KOPT-K1 (cell line): ENCODE measurements at regions not wholly inside any gene's neighbourhood (a gene's known extent, or its start where the extent isn't known, plus 50 kb on each side); places are given as distances from the start of the nearest gene placed in this dataset.
"Not testable (repeated sequence)": the region's sequence is repeated elsewhere in the genome, so short reads cannot be mapped to it uniquely, and the experiment has no call there.

Experiments
- H3K27ac ChIP-seq: fragments of 200-600 bp; sonication (generic); 2 replicates; pipeline ENCODE4 v1.5.1; 2016; ENCODE audit warnings: antibody characterized with exemption, mild to moderate bottlenecking, low read depth, low read length; ENCODE audit not compliant: poor library complexity, severe bottlenecking
- H3K36me3 ChIP-seq: fragments of 200-600 bp; sonication (generic); 2 replicates; pipeline ENCODE4 v1.5.1; 2017; ENCODE audit warnings: antibody characterized with exemption, mild to moderate bottlenecking, low read length, moderate library complexity; ENCODE audit not compliant: insufficient read depth
- H3K9me3 ChIP-seq: fragments of 200-600 bp; sonication (generic); 2 replicates; pipeline ENCODE4 v1.5.1; 2017; ENCODE audit warnings: antibody characterized with exemption, low read length, mild to moderate bottlenecking; ENCODE audit not compliant: insufficient read depth, poor library complexity, severe bottlenecking

DNA sequence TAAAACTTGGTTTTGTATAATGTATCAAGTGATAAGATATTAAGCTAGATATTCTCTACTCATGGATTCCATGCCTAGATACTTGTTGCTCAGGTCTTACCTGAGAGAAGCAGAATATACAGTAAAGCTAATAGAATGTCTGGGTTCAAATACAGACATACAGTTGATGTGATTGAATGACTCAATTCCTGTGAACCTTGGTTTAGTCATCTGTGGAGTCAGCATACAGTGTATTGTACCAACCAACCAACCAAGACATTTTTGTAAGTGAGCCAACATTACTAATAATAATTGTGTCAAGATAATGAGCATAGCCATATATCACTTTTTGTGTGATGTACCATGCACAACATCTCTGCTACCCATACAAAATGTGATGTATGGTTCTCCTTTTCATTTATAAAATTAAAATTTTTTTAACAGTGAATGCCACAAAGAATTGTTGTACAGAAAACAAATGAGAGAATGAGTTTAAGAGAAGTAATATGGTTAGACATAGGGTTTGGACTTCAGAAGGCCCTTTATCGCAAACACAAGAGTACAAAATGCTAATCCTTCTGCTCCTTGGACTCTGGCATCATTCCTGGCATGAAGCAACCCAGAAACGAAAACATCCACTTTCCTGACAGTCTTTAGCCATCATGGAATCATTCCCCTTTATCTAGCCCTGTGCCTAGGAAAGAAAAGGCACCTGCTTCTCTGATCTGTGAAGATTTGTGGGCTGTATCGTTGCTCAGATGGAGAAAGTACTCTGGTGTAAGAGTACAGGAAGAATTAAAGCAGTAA, 977.2 kb upstream of the USP15 start:
- no peak overlapping the region for H3K27ac ChIP-seq
- no peaks in the 10 kb centered on the region for H3K36me3 ChIP-seq
- H3K9me3 ChIP-seq = peaks cover 7% of the 10 kb centered on the region

DNA sequence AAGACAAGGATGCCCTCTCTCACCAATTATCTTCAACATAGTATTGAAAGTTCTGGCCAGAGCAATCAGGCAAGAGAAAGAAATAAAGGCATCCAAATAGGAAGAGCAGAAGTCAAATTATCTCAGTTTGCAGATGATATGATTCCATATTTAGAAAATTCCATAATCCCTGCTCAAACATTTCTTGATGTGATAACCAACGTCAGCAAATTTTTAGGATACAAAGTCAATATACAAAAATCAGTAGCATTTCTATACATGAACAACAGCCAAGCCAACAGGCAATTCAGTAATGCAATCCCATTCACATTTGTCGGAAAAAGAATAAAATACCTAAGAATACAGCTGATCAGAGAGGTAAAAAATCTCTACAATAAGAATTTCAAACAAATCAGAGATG, 969.7 kb upstream of the USP15 start:
- H3K27ac ChIP-seq = no peak overlapping the region
- peaks cover 7% of the 10 kb centered on the region for H3K9me3 ChIP-seq
- no peaks in the 10 kb centered on the region for H3K36me3 ChIP-seq

DNA sequence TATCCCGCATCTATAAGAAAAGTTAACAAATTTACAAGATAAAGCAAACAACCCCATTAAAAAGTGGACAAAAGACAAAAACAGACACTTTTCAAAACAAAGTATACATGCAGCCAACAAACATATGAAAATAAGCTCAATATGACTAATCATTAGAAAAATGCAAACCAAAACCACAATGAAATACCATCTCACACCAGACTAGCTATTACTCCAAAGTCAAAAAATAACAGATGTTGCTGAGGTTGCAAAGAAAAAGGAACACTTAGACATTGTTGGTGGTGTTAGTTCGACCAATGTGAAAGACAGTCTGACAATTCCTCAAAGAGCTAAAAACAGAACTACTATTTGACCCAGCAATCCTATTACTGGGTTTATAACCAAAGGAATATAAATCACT, 968.6 kb upstream of the USP15 start:
- H3K9me3 ChIP-seq = peaks cover 7% of the 10 kb centered on the region
- no peak overlapping the region for H3K27ac ChIP-seq
- no peaks in the 10 kb centered on the region for H3K36me3 ChIP-seq

DNA sequence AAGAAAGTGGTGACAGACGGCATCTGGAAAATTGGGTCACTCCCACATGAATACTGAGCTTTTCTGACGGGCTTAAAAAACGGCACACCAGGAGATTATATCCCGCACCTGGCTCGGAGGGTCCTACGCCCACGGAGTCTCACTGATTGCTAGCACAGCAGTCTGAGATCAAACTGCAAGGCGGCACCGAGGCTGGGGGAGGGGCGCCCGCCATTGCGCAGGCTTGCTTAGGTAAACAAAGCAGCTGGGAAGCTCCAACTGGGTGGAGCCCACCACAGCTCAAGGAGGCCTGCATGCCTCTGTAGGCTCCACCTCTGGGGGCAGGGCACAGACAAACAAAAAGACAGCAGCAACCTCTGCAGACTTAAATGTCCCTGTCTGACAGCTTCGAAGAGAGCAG, 966.2 kb upstream of the USP15 start:
- H3K36me3 ChIP-seq, H3K27ac ChIP-seq, H3K9me3 ChIP-seq: not testable (repeated sequence)

DNA sequence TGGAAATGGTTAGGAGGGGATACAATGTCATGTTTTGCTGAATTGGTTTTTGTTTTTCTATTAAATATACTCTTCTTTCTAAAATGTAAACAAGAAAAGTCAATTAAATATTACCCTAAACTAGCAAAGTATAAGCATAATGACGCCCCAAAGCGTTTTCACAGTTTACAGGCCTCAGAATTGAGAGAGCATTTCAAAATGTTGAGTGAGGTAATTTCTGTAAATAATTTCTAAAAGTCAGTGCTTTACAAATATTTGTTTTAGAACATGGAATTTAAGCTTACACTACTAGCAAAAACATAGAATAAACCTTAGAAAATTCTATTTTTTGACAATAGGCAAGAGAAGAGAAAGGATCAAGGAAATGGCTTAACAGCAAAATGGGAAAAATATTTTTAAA, 958.4 kb upstream of the USP15 start:
- no peaks in the 10 kb centered on the region for H3K36me3 ChIP-seq
- H3K9me3 ChIP-seq = no peaks in the 10 kb centered on the region
- no peak overlapping the region for H3K27ac ChIP-seq

DNA sequence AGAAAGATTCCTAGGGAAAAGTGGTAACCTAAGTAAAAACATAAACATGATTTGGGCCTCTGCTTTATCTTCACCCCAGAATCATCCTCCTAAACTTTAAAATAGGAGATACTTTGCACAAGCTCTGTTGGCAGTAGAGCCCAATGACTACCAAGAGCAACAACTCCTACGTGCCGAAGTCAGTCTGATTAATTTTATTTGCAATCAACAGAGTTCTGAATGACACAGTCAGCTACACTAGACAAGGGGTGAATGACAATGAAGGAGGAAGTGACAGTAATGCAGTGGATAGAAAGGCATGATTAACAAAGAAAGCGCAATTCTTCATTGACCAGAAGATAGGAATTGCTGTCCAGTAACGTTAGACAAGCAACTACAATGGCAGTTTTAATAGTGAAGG, 957.9 kb upstream of the USP15 start:
- Histone ChIP-seq H3K36me3 (no peaks in the 10 kb centered on the region), H3K9me3 (no peaks in the 10 kb centered on the region), H3K27ac (no peak overlapping the region)

- H3K9me3 ChIP-seq = no peaks in the 10 kb centered on the region
- H3K36me3 ChIP-seq = no peaks in the 10 kb centered on the region
- H3K27ac ChIP-seq = no peak overlapping the region
Observed at GRCh38 chr12:61308220-61308619, 952.0 kb upstream of the USP15 start.

GRCh38 chr12:61311413-61311812, 948.8 kb upstream of the USP15 start:
- Histone ChIP-seq H3K27ac (no peak overlapping the region), H3K36me3 (no peaks in the 10 kb centered on the region), H3K9me3 (no peaks in the 10 kb centered on the region)

DNA sequence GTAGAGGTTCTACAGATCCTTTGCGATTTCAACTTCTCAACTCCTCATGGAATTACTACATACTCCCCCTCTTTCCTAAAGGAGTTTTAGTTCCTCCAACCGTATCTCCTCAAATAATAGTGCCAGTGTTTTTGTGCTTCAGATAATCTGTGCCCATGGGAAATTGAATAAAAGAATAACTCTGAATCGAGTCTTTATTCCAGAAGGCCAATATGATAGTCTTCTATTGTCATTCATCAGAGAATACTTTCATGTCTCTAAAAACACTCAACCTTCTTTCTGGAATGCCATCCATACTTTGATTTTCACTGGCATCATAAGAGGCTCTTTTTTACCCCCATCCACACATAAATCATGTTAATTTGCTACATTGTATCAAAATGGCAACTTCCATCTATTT, 911.3 kb upstream of the USP15 start:
- no peak overlapping the region for H3K27ac ChIP-seq
- no peaks in the 10 kb centered on the region for H3K36me3 ChIP-seq
- H3K9me3 ChIP-seq = no peaks in the 10 kb centered on the region

DNA sequence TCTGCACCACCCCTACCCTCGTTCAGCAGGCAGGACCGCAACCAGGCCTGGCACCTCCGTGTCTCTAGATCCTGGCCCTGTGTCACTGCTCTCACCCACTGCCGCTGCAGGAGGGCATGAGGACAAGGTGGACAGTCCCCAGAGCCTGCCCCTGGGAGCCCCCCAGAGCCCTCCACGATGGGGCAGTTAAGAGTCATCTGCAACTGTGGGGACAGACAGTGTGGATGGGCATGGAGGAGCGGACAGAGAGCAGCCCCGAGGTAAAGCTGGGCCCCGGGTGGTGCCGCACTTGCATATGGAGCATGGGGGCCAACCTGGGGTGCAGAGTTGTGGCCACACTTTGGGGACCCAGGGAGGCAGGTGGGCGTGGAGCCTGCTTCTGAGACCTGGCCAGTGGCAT, 905.1 kb upstream of the USP15 start:
- no peaks in the 10 kb centered on the region for H3K36me3 ChIP-seq
- peaks cover 5% of the 10 kb centered on the region for H3K9me3 ChIP-seq
- no peak overlapping the region for H3K27ac ChIP-seq

DNA sequence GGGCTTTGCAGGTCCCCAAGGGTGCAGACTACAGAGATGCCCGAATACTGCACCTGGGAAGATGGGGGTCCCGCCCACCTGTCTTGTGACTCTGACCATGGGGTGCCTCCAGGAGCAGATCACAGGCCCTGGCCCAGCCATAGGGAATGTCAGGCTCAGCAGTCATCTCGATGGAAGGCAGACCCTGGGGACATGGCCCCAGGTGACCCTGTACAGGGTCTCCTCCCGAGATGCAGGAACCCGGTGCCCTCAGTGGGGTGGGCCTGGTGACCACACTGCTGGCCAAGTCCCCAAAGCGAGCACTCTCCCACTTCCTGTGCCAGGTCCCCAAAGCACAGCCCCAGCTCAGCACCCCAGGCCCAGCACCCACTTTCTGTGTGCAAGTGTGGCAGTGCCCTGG, 903.7 kb upstream of the USP15 start:
- H3K27ac ChIP-seq = no peak overlapping the region
- H3K36me3 ChIP-seq = no peaks in the 10 kb centered on the region
- peaks cover 5% of the 10 kb centered on the region for H3K9me3 ChIP-seq

DNA sequence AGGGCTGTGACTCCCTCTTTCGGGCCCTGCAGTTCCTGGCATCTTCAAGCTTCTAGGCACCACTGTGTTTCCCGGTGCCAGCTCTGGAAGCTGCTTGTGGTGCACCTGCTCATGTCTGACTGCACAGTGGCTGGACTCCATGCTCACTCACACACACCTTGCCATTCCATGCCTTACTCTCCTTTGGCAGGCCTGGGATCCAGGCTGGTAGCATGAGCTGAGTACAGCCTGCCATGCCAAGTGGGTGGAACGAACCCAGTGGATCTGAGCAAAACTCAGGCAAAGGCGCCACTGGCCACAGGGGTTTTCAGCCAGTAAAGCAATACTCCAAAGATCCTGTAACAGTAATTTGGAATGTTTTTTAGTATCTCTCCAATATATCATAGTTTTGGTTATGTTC, 902.7 kb upstream of the USP15 start:
- Histone ChIP-seq H3K36me3 (no peaks in the 10 kb centered on the region), H3K9me3 (peaks cover 5% of the 10 kb centered on the region), H3K27ac (no peak overlapping the region)

GRCh38 chr12:61362037-61362436, 898.2 kb upstream of the USP15 start:
- no peak overlapping the region for H3K27ac ChIP-seq
- no peaks in the 10 kb centered on the region for H3K9me3 ChIP-seq
- no peaks in the 10 kb centered on the region for H3K36me3 ChIP-seq

GRCh38 chr12:61365001-61365400, 895.2 kb upstream of the USP15 start:
- Histone ChIP-seq H3K36me3 (no peaks in the 10 kb centered on the region), H3K27ac (no peak overlapping the region), H3K9me3 (no peaks in the 10 kb centered on the region)

DNA sequence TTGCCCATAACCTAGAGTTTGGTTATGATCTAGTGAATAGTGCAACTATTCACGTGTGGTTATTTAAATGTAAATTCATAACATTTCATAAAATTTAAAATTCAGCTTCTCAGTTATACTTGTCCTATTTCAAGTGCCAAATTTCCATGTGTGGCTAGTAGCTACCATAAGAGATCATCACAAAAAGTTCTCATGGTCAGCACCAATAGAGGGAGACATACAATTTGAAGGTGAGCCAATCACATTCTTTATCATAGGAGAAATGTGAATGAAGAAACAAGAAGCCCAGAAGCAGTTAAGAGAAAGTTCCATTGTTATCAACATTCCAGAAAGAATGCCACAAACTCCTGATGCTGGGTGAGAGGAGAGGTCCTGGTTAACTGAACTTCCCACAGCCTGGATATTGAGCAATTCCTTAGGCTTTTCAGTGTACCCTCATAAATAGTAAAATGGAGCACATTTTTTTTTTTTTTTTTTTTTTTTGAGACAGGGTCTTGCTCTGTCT, 892.9 kb upstream of the USP15 start:
- no peaks in the 10 kb centered on the region for H3K36me3 ChIP-seq
- no peak overlapping the region for H3K27ac ChIP-seq
- H3K9me3 ChIP-seq = no peaks in the 10 kb centered on the region

DNA sequence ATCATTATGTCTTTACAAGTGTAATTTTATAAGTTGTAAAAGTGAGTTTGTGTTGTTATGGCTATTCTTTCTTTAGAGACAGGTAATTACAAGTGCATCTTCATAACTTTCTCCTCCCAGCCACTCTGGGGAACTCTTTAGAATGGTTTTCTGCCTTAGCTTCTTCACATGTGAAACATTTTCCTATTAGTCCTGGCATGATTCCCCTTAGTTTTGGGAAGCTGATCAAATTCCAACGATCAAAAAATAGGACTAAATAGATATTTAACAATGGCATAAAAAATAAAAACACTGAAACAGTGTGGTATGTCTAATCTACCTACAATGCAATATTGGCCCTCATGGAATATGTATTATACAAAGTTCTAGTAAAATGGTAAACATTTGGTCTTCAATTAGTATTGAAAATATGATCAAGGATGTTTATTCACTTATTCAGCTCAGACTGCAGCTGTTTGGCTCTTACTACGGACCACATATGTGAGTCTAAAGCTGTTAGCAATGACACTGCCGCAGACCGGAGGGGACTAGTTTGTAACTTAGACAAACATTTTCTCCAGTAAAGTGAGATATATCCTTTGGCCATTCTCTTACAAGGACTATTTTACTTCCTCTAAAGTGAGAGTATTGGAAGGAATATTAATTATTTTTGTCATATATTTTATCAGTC, 890.8 kb upstream of the USP15 start:
- H3K36me3 ChIP-seq = no peaks in the 10 kb centered on the region
- no peaks in the 10 kb centered on the region for H3K9me3 ChIP-seq
- H3K27ac ChIP-seq = no peak overlapping the region
